IMR-90 (cell line): ENCODE measurements at regions not wholly inside any gene's neighbourhood (a gene's known extent, or its start where the extent isn't known, plus 50 kb on each side); places are given as distances from the start of the nearest gene placed in this dataset.

ENCODE experiments used
- ATAC-seq: fragments of 200-7000 bp; cut with Tn5 transposase; 2 replicates; pipeline ENCODE4 v1.9.1; 2020; ENCODE audit warnings: low read depth, mild to moderate bottlenecking, moderate library complexity
- BruUV-seq: library from RNA; stranded (reverse); fragments of 400-500 nt; replicated peaks from 2 replicates; lab custom pipeline; 2021; lab: Mats Ljungman, UMichigan
- CTCF ChIA-PET: fragments of 300-600 bp; formaldehyde crosslinking; extraction: SDS; loops from one replicate; lab custom pipeline; 2021; ENCODE audit warnings: antibody characterized with exemption; lab: Yijun Ruan, JAX
- POLR2A ChIA-PET: fragments of 300-600 bp; sonication (Branson Sonifier 250); formaldehyde crosslinking; loops from one replicate; lab custom pipeline; 2022; ENCODE audit warnings: antibody characterized with exemption; ENCODE audit not compliant: unreplicated experiment; lab: Charles Lee
- DNase-seq: peaks from one replicate; pipeline ENCODE4 v3.0.0; 2013
- H2AFZ ChIP-seq: replicated peaks from 2 replicates; pipeline ENCODE3; 2013; ENCODE audit warnings: low read length, mild to moderate bottlenecking; ENCODE audit not compliant: poor library complexity
- H2AK5ac ChIP-seq: 2 replicates; pipeline ENCODE4 v1.6.1; 2013; ENCODE audit warnings: low read depth, low read length, inconsistent platforms
- H2AK9ac ChIP-seq: replicated peaks from 2 replicates; pipeline ENCODE3; 2013; ENCODE audit warnings: mild to moderate bottlenecking, low read depth, low read length, moderate library complexity; ENCODE audit not compliant: poor library complexity
- H2BK120ac ChIP-seq: 2 replicates; pipeline ENCODE4 v1.6.1; 2013; ENCODE audit warnings: low read depth, low read length, inconsistent platforms
- H2BK15ac ChIP-seq: 3 replicates; pipeline ENCODE4 v1.6.1; 2013; ENCODE audit warnings: low read depth, low read length, inconsistent platforms
- H2BK20ac ChIP-seq: 2 replicates; pipeline ENCODE4 v1.6.1; 2013; ENCODE audit warnings: low read depth, mild to moderate bottlenecking, inconsistent platforms, low read length, moderate library complexity
- H2BK5ac ChIP-seq: 2 replicates; pipeline ENCODE4 v1.6.1; 2013; ENCODE audit warnings: mild to moderate bottlenecking, low read depth, low read length, inconsistent platforms; ENCODE audit not compliant: poor library complexity, severe bottlenecking
- H3K14ac ChIP-seq: replicated peaks from 2 replicates; pipeline ENCODE4 v1.6.1; 2013; ENCODE audit warnings: low read depth, low read length, inconsistent platforms
- H3K18ac ChIP-seq: 2 replicates; pipeline ENCODE4 v1.6.1; 2013; ENCODE audit warnings: low read depth, low read length, control low read depth
- H3K23ac ChIP-seq: 2 replicates; pipeline ENCODE4 v1.6.1; 2013; ENCODE audit warnings: low read depth, low read length, inconsistent platforms
- H3K27ac ChIP-seq: 2 replicates; pipeline ENCODE4 v1.5.1; 2013; ENCODE audit warnings: mild to moderate bottlenecking, control low read depth, low read length; ENCODE audit not compliant: insufficient read depth
- H3K27me3 ChIP-seq: 2 replicates; pipeline ENCODE4 v1.6.1; 2013; ENCODE audit warnings: low read length; ENCODE audit not compliant: control insufficient read depth, insufficient read depth
- H3K36me3 ChIP-seq: 2 replicates; pipeline ENCODE4 v1.6.1; 2013; ENCODE audit warnings: low read length, mixed read lengths; ENCODE audit not compliant: control insufficient read depth, insufficient read depth
- H3K4ac ChIP-seq: 2 replicates; pipeline ENCODE4 v1.6.1; 2013; ENCODE audit warnings: low read depth, low read length, inconsistent platforms
- H3K4me1 ChIP-seq: 2 replicates; pipeline ENCODE4 v1.6.1; 2013; ENCODE audit warnings: low read length, mixed read lengths; ENCODE audit not compliant: control insufficient read depth, insufficient read depth
- H3K4me2 ChIP-seq: 2 replicates; pipeline ENCODE4 v1.6.1; 2013; ENCODE audit warnings: low read depth, mild to moderate bottlenecking, control low read depth, low read length, moderate library complexity
- H3K4me3 ChIP-seq: 2 replicates; pipeline ENCODE4 v1.5.1; 2013; ENCODE audit warnings: low read depth, mild to moderate bottlenecking, control low read depth, low read length, moderate library complexity; ENCODE audit not compliant: insufficient read depth
- H3K56ac ChIP-seq: 2 replicates; pipeline ENCODE4 v1.6.1; 2013; ENCODE audit warnings: low read length, inconsistent platforms; ENCODE audit not compliant: insufficient read depth; ENCODE audit errors: extremely low read depth
- H3K79me1 ChIP-seq, 2 experiments: 2 replicates each; pipeline ENCODE4 v1.6.1; 2013; ENCODE audit warnings: low read length in 2 of 2, inconsistent platforms in 1 of 2, low read depth in 1 of 2
- H3K9ac ChIP-seq: 2 replicates; pipeline ENCODE4 v1.6.1; 2013; ENCODE audit warnings: low read depth, low read length, control low read depth
- H3K9me1 ChIP-seq: 2 replicates; pipeline ENCODE4 v1.6.1; 2013; ENCODE audit warnings: low read length, inconsistent platforms; ENCODE audit not compliant: insufficient read depth
- H3K9me3 ChIP-seq: 2 replicates; pipeline ENCODE4 v1.6.1; 2013; ENCODE audit warnings: low read length; ENCODE audit not compliant: control insufficient read depth, insufficient read depth
- H4K20me1 ChIP-seq: 2 replicates; pipeline ENCODE4 v1.6.1; 2013; ENCODE audit warnings: low read length, inconsistent platforms; ENCODE audit not compliant: insufficient read depth
- H4K5ac ChIP-seq: 2 replicates; pipeline ENCODE4 v1.6.1; 2013; ENCODE audit warnings: mild to moderate bottlenecking, low read depth, low read length, control low read depth
- H4K8ac ChIP-seq, 2 experiments: 2 replicates each; pipeline ENCODE4 v1.6.1; 2013; ENCODE audit warnings: low read depth in 2 of 2, low read length in 2 of 2, control low read depth in 1 of 2, inconsistent platforms in 1 of 2
- H4K91ac ChIP-seq: 2 replicates; pipeline ENCODE4 v1.6.1; 2013; ENCODE audit warnings: low read depth, low read length, inconsistent platforms; ENCODE audit not compliant: insufficient read depth
- CHD1 ChIP-seq: IDR thresholded peaks from 2 replicates; pipeline ENCODE4 v1.6.1; 2012; ENCODE audit warnings: low read depth, low read length, improper control_type of control experiment
- ELK1 ChIP-seq: fragments of 150-350 bp; IDR thresholded peaks from 2 replicates; pipeline ENCODE4 v1.6.1; 2016; ENCODE audit warnings: low read depth, mild to moderate bottlenecking, low read length, moderate library complexity, borderline replicate concordance
- MAFK ChIP-seq: IDR thresholded peaks from 2 replicates; pipeline ENCODE4 v1.6.1; 2012; ENCODE audit warnings: low read depth, low read length, improper control_type of control experiment
- NFE2L2 ChIP-seq: fragments of 150-350 bp; IDR thresholded peaks from 2 replicates; pipeline ENCODE4 v1.6.1; 2016; ENCODE audit warnings: low read depth, mild to moderate bottlenecking, low read length
- RAD21 ChIP-seq: IDR thresholded peaks from 2 replicates; pipeline ENCODE4 v1.6.1; 2012; ENCODE audit warnings: low read length, improper control_type of control experiment
- WGBS, 2 experiments: methylation state at CpG; one replicate each; pipeline versions ENCODE4 v1.1.5 to v1.1.7; 2013; ENCODE audit warnings: missing lambda C conversion rate in 2 of 2; ENCODE audit not compliant: insufficient read length in 1 of 2; ENCODE audit errors: extremely low coverage in 2 of 2; 5-methylcytosine and 5-hydroxymethylcytosine counted together
- dilution Hi-C: fragments of 300-500 bp; cut with HindIII; formaldehyde crosslinking; loops from one replicate; pipeline ENCODE4 v1.14.3; 2018; ENCODE audit warnings: low sequenced_read_pairs; ENCODE audit not compliant: unreplicated experiment
- in situ Hi-C: fragments of 300-500 bp; cut with MboI; formaldehyde crosslinking; loops from 3 replicates; pipeline ENCODE4 v1.14.3; 2019; ENCODE audit warnings: low sequenced_read_pairs, inconsistent platforms, mixed read lengths
- intact Hi-C: fragments of 100-400 bp; cut with micrococcal nuclease; formaldehyde crosslinking; loops from 2 replicates; pipeline ENCODE4 v1.10.0; 2022
- TF ChIP-seq, protein P1 (sequence below): conservative IDR thresholded peaks from 2 replicates; pipeline ENCODE4 v1.5.1; 2012; ENCODE audit warnings: mild to moderate bottlenecking, low read depth, low read length, improper control_type of control experiment

- ChIA-PET POLR2A (interaction anchor here (0.7 to 1.5 kb wide), 3 partner anchors 17 to 94 kb away, joined by 3 to 4 read pairs (median 4); no protein-coding TSS in a partner anchor), CTCF (no interaction called here)
- peak overlapping the region; percentile 90; the same call in 1 of the 2 replicates for H4K5ac ChIP-seq
- peak; percentile 73 for ATAC-seq
- no peaks in the 10 kb centered on the region for H4K20me1 ChIP-seq
- dilution Hi-C loops (no loop called here), in situ Hi-C loops (no loop called here), intact Hi-C loops (loop anchor here (5.0 kb wide), 1 partner anchor 42 kb away; no protein-coding TSS in a partner anchor)
- peak overlapping the region; percentile 92 for H3K14ac ChIP-seq
- peak overlapping the region; percentile 81; the same call in 1 of the 3 replicates for H2BK15ac ChIP-seq
- BruUV-seq: no TSS peak
- H3K27me3 ChIP-seq: no peaks in the 10 kb centered on the region
- peak overlapping the region; percentile 92 for H3K23ac ChIP-seq
- peak overlapping the region; percentile 24 to 90; a peak in 3 of 4 replicates for H4K8ac ChIP-seq
- peaks cover 12% of the 10 kb centered on the region for H3K4me1 ChIP-seq
- peak overlapping the region; percentile 98 for H2BK5ac ChIP-seq
- H2BK120ac ChIP-seq: peak overlapping the region; percentile 98
- peak overlapping the region; percentile 99 for H3K18ac ChIP-seq
- H3K56ac ChIP-seq: peak overlapping the region; percentile 89
- DNase-seq: peak; percentile 84
- H2AK9ac ChIP-seq: no peak overlapping the region
- no peaks in the 10 kb centered on the region for H3K9me3 ChIP-seq
- H3K4ac ChIP-seq: peak overlapping the region; percentile 77; the same call in 1 of the 2 replicates
- H2AFZ ChIP-seq: peak overlapping the region; percentile 12
- no peaks in the 10 kb centered on the region for H3K79me1 ChIP-seq
- peak overlapping the region; percentile 67 for H3K27ac ChIP-seq
- peak overlapping the region; percentile 17 for H3K9ac ChIP-seq
- no CpG with 5 or more reads among the region's 1 CpG for WGBS, 2 experiments
- H4K91ac ChIP-seq: peak overlapping the region; percentile 96
- peak overlapping the region; percentile 98 for H2BK20ac ChIP-seq
- H3K4me3 ChIP-seq: no peak overlapping the region; the same call in 1 of the 2 replicates
- H3K9me1 ChIP-seq: no peaks in the 10 kb centered on the region
- H3K4me2 ChIP-seq: peak overlapping the region; percentile 92
- H3K36me3 ChIP-seq: no peaks in the 10 kb centered on the region
- no peak overlapping the region for H2AK5ac ChIP-seq
- TF ChIP-seq ELK1 (no peak), CHD1 (no peak), RAD21 (no peak), MAFK (no peak), NFE2L2 (no peak)
- TF ChIP-seq, protein P1, sequence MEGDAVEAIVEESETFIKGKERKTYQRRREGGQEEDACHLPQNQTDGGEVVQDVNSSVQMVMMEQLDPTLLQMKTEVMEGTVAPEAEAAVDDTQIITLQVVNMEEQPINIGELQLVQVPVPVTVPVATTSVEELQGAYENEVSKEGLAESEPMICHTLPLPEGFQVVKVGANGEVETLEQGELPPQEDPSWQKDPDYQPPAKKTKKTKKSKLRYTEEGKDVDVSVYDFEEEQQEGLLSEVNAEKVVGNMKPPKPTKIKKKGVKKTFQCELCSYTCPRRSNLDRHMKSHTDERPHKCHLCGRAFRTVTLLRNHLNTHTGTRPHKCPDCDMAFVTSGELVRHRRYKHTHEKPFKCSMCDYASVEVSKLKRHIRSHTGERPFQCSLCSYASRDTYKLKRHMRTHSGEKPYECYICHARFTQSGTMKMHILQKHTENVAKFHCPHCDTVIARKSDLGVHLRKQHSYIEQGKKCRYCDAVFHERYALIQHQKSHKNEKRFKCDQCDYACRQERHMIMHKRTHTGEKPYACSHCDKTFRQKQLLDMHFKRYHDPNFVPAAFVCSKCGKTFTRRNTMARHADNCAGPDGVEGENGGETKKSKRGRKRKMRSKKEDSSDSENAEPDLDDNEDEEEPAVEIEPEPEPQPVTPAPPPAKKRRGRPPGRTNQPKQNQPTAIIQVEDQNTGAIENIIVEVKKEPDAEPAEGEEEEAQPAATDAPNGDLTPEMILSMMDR: no peak
These were observed 92.3 kb upstream of the DCN start for GRCh38 chr12:91274916-91275315.
